Hepatocyte (in vitro differentiated cells): ENCODE measurements at regions not wholly inside any gene's neighbourhood (a gene's known extent, or its start where the extent isn't known, plus 50 kb on each side); places are given as distances from the start of the nearest gene placed in this dataset.

Experiments used
- EZH2 ChIP-seq: fragments of 200-600 bp; sonication (generic); IDR thresholded peaks from 2 replicates; pipeline ENCODE4 v1.6.1; 2016; ENCODE audit warnings: antibody characterized with exemption, mild to moderate bottlenecking, borderline replicate concordance
- EZH2phosphoT487 ChIP-seq: fragments of 200-600 bp; sonication (generic); IDR thresholded peaks from one replicate; pipeline ENCODE4 v1.6.1; 2018; ENCODE audit warnings: antibody characterized with exemption, mild to moderate bottlenecking, low read depth, moderate library complexity; ENCODE audit not compliant: unreplicated experiment, severe bottlenecking
- TF ChIP-seq, protein P1 (sequence below): fragments of 200-600 bp; sonication (generic); IDR thresholded peaks from 2 replicates; pipeline ENCODE4 v1.5.1; 2016; ENCODE audit warnings: antibody characterized with exemption, mild to moderate bottlenecking; ENCODE audit not compliant: poor library complexity

DNA sequence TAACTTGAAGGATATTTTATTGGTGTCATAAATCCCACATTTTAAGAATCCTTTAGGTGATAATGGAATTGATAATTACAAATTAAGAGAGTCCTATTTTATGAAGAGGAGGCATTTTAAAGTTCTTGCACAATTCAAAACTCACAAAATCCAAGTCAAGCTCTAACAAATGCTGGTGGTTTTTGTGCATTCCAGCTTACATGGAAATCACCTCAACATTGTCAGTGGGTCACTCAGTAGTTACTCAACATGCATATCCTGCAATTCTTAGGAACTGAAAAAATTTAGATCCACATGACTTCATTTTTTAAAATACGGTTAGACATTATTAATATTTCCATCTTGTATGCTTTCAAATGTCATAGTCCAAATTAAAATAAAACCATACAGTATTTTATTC, 487.2 kb downstream of the CNTN3 start:
- TF ChIP-seq EZH2 (no peak), EZH2phosphoT487 (no peak)
- TF ChIP-seq, protein P1, sequence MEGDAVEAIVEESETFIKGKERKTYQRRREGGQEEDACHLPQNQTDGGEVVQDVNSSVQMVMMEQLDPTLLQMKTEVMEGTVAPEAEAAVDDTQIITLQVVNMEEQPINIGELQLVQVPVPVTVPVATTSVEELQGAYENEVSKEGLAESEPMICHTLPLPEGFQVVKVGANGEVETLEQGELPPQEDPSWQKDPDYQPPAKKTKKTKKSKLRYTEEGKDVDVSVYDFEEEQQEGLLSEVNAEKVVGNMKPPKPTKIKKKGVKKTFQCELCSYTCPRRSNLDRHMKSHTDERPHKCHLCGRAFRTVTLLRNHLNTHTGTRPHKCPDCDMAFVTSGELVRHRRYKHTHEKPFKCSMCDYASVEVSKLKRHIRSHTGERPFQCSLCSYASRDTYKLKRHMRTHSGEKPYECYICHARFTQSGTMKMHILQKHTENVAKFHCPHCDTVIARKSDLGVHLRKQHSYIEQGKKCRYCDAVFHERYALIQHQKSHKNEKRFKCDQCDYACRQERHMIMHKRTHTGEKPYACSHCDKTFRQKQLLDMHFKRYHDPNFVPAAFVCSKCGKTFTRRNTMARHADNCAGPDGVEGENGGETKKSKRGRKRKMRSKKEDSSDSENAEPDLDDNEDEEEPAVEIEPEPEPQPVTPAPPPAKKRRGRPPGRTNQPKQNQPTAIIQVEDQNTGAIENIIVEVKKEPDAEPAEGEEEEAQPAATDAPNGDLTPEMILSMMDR, result no peak
